ENCODE measurements at regions not wholly inside any gene's neighbourhood (a gene's known extent, or its start where the extent isn't known, plus 50 kb on each side); places are given as distances from the start of the nearest gene placed in this dataset.

DNA sequence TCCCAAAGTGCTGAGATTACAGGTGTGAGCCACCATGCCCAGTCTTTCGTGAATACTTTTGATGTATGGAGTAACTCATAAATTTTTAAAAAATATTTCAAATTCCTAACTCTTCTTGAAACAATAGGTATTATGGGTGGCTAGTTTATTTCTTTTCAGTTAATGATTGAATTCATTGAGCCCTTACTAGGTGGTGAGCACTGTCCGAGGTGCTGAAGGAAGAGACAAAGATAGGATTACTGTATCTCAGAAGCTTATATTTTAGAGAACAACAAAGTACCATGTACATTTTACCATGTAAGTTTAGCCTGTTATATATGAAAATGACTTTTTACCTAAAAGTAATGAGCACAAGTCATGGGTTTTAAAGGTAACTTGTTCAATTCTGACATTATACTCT, 418.3 kb downstream of the NPIPA7 start:
- no peaks in the 10 kb centered on the region for H3K4me1 ChIP-seq

DNA sequence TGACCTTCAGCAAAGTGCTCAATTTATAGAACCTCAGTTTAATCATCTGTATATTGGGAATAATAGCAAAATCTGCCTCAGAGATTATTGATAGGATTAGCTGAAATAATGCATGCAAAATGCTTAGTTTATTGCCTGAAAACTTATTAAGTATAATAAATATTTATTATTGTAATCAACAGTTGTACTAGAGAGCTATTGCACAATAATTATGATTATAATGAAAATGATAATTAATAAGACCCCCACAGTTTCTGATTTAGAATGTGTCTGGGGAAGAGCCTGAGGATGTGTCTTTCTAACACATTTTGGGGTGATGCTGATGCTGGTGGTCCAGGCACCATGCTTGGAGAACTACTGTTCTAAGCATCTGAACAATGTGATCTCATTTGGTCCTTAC, 419.6 kb downstream of the NPIPA7 start:
- Histone ChIP-seq H3F3A (ENCODE audit: low read depth) (no peaks in the 10 kb centered on the region), H3K4me3 (no peak overlapping the region), H2AFZ (replicated peaks) (no peak overlapping the region), H3K79me2 (ENCODE audit: low read depth) (no peaks in the 10 kb centered on the region), H3K9ac (no peak overlapping the region), H3K4me2 (no peak overlapping the region), H3K27me3 (no peaks in the 10 kb centered on the region), H4K20me1 (ENCODE audit: low read depth) (no peaks in the 10 kb centered on the region), H3K9me3 (ENCODE audit: low read depth) (peaks cover 3% of the 10 kb centered on the region), H3K27ac (no peak overlapping the region), H3K4me1 (no peaks in the 10 kb centered on the region), H3K36me3 (no peaks in the 10 kb centered on the region)
- no peak overlapping the region for H3K27ac Mint-ChIP-seq
- no peak overlapping the region for H3K4me3 Mint-ChIP-seq
- H3K4me1 Mint-ChIP-seq: no peaks in the 10 kb centered on the region
- H3K27me3 Mint-ChIP-seq (ENCODE audit: insufficient read depth, low read depth): peaks cover 3% of the 10 kb centered on the region
- TF ChIP-seq, protein P1, sequence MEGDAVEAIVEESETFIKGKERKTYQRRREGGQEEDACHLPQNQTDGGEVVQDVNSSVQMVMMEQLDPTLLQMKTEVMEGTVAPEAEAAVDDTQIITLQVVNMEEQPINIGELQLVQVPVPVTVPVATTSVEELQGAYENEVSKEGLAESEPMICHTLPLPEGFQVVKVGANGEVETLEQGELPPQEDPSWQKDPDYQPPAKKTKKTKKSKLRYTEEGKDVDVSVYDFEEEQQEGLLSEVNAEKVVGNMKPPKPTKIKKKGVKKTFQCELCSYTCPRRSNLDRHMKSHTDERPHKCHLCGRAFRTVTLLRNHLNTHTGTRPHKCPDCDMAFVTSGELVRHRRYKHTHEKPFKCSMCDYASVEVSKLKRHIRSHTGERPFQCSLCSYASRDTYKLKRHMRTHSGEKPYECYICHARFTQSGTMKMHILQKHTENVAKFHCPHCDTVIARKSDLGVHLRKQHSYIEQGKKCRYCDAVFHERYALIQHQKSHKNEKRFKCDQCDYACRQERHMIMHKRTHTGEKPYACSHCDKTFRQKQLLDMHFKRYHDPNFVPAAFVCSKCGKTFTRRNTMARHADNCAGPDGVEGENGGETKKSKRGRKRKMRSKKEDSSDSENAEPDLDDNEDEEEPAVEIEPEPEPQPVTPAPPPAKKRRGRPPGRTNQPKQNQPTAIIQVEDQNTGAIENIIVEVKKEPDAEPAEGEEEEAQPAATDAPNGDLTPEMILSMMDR (IDR thresholded peaks at IDR 0.05): no peak
- no peak for DNase-seq (ENCODE audit: low spot score)
- peaks cover under 1% of the 10 kb centered on the region for H3K9me3 Mint-ChIP-seq
- no peaks in the 10 kb centered on the region for H3K36me3 Mint-ChIP-seq

More for the DNA sequence above, 418.3 kb downstream of the NPIPA7 start:
- peak; percentile 59 for DNase-seq (ENCODE audit: low spot score)
- H3K4me1 Mint-ChIP-seq: no peaks in the 10 kb centered on the region
- H3K36me3 Mint-ChIP-seq: no peaks in the 10 kb centered on the region
- Histone ChIP-seq H3K9me3 (ENCODE audit: low read depth) (no peaks in the 10 kb centered on the region), H3K79me2 (ENCODE audit: low read depth) (no peaks in the 10 kb centered on the region), H2AFZ (replicated peaks) (no peak overlapping the region), H3K36me3 (no peaks in the 10 kb centered on the region), H3K4me2 (no peak overlapping the region), H3K27ac (no peak overlapping the region), H3K27me3 (no peaks in the 10 kb centered on the region), H3K4me3 (no peak overlapping the region), H3F3A (ENCODE audit: low read depth) (no peaks in the 10 kb centered on the region), H4K20me1 (ENCODE audit: low read depth) (no peaks in the 10 kb centered on the region), H3K9ac (no peak overlapping the region)
- no peaks in the 10 kb centered on the region for H3K9me3 Mint-ChIP-seq
- no peak overlapping the region for H3K4me3 Mint-ChIP-seq
- no peak overlapping the region for H3K27ac Mint-ChIP-seq
- H3K27me3 Mint-ChIP-seq (ENCODE audit: insufficient read depth, low read depth): peaks cover 3% of the 10 kb centered on the region
- TF ChIP-seq EZH2phosphoT487 (IDR thresholded peaks at IDR 0.05) (no peak), EZH2 (IDR thresholded peaks at IDR 0.05) (no peak)
- TF ChIP-seq, protein P1 (IDR thresholded peaks at IDR 0.05): no peak

DNA sequence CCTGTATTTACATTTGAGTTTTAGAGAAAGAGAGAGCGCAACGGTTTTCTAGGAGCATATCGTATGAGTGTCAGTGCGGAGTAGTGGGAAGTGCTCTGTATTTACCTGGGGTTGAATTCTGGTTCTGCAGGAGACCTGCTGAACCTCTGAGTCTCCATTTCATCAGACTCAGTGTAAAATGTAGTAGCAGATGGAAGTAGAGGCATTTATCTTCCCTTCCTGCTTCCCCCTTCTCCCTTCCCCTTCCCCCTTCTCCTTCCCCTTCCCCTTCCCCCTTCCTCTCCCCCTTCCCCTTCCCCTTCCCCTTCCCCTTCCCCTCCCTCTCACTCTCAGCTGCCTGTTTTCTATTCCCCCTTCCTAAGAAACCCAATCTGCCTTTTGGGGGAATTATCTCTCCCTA, 426.9 kb downstream of the NPIPA7 start:
- TF ChIP-seq EZH2 (IDR thresholded peaks at IDR 0.05) (no peak), EZH2phosphoT487 (IDR thresholded peaks at IDR 0.05) (no peak)
- TF ChIP-seq, protein P1 (IDR thresholded peaks at IDR 0.05): no peak
- H3K27me3 Mint-ChIP-seq (ENCODE audit: insufficient read depth, low read depth): peaks cover 7% of the 10 kb centered on the region

More for the DNA sequence above, 426.9 kb downstream of the NPIPA7 start:
- H2AFZ ChIP-seq (replicated peaks): no peak overlapping the region
- no peaks in the 10 kb centered on the region for H4K20me1 ChIP-seq (ENCODE audit: low read depth)
- H3K4me2 ChIP-seq: no peak overlapping the region
- no peaks in the 10 kb centered on the region for H3K4me1 ChIP-seq
- H3F3A ChIP-seq (ENCODE audit: low read depth): no peaks in the 10 kb centered on the region
- no peak overlapping the region for H3K9ac ChIP-seq
- no peaks in the 10 kb centered on the region for H3K36me3 ChIP-seq
- Mint-ChIP-seq H3K36me3 (no peaks in the 10 kb centered on the region), H3K27ac (no peak overlapping the region), H3K4me1 (no peaks in the 10 kb centered on the region), H3K9me3 (peaks cover 3% of the 10 kb centered on the region), H3K4me3 (no peak overlapping the region)
- DNase-seq (ENCODE audit: low spot score): no peak
- H3K27me3 ChIP-seq: no peaks in the 10 kb centered on the region
- no peak overlapping the region for H3K27ac ChIP-seq
- no peak overlapping the region for H3K4me3 ChIP-seq
- no peaks in the 10 kb centered on the region for H3K79me2 ChIP-seq (ENCODE audit: low read depth)
- peaks cover 3% of the 10 kb centered on the region for H3K9me3 ChIP-seq (ENCODE audit: low read depth)

Measured in neural progenitor cell (in vitro differentiated cells).